ENCODE measurements at regions not wholly inside any gene's neighbourhood (a gene's known extent, or its start where the extent isn't known, plus 50 kb on each side); places are given as distances from the start of the nearest gene placed in this dataset.

DNA sequence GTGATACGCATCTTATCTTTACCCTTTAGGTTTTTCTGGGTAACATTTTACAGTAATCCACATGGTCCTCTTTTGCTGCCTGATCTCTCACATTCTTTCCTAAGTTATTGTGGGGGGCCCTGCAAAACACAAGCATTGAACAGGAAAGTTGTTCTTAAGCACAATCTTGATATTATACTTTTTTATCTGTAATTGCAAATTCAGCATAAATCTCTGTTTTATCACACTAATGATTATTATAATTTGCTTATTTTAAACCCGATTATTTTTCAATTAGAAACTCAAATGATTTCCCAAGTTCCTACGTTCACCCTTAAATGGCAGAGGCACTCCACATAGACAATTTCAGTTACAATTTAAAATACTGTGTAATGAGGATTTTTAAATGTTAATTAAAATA lies 386.0 kb upstream of the GYPC start (continued):
- TF ChIP-seq, protein P1, sequence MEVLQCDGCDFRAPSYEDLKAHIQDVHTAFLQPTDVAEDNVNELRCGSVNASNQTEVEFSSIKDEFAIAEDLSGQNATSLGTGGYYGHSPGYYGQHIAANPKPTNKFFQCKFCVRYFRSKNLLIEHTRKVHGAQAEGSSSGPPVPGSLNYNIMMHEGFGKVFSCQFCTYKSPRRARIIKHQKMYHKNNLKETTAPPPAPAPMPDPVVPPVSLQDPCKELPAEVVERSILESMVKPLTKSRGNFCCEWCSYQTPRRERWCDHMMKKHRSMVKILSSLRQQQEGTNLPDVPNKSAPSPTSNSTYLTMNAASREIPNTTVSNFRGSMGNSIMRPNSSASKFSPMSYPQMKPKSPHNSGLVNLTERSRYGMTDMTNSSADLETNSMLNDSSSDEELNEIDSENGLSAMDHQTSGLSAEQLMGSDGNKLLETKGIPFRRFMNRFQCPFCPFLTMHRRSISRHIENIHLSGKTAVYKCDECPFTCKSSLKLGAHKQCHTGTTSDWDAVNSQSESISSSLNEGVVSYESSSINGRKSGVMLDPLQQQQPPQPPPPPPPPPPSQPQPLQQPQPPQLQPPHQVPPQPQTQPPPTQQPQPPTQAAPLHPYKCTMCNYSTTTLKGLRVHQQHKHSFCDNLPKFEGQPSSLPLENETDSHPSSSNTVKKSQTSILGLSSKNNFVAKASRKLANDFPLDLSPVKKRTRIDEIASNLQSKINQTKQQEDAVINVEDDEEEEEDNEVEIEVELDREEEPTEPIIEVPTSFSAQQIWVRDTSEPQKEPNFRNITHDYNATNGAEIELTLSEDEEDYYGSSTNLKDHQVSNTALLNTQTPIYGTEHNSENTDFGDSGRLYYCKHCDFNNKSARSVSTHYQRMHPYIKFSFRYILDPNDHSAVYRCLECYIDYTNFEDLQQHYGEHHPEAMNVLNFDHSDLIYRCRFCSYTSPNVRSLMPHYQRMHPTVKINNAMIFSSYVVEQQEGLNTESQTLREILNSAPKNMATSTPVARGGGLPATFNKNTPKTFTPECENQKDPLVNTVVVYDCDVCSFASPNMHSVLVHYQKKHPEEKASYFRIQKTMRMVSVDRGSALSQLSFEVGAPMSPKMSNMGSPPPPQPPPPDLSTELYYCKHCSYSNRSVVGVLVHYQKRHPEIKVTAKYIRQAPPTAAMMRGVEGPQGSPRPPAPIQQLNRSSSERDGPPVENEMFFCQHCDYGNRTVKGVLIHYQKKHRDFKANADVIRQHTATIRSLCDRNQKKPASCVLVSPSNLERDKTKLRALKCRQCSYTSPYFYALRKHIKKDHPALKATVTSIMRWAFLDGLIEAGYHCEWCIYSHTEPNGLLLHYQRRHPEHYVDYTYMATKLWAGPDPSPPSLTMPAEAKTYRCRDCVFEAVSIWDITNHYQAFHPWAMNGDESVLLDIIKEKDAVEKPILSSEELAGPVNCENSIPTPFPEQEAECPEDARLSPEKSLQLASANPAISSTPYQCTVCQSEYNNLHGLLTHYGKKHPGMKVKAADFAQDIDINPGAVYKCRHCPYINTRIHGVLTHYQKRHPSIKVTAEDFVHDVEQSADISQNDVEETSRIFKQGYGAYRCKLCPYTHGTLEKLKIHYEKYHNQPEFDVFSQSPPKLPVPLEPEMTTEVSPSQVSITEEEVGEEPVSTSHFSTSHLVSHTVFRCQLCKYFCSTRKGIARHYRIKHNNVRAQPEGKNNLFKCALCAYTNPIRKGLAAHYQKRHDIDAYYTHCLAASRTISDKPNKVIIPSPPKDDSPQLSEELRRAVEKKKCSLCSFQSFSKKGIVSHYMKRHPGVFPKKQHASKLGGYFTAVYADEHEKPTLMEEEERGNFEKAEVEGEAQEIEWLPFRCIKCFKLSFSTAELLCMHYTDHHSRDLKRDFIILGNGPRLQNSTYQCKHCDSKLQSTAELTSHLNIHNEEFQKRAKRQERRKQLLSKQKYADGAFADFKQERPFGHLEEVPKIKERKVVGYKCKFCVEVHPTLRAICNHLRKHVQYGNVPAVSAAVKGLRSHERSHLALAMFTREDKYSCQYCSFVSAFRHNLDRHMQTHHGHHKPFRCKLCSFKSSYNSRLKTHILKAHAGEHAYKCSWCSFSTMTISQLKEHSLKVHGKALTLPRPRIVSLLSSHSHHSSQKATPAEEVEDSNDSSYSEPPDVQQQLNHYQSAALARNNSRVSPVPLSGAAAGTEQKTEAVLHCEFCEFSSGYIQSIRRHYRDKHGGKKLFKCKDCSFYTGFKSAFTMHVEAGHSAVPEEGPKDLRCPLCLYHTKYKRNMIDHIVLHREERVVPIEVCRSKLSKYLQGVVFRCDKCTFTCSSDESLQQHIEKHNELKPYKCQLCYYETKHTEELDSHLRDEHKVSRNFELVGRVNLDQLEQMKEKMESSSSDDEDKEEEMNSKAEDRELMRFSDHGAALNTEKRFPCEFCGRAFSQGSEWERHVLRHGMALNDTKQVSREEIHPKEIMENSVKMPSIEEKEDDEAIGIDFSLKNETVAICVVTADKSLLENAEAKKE (CRISPR knock-in tag; IDR thresholded peaks at IDR 0.05) = no peak
- TF ChIP-seq, protein P2, sequence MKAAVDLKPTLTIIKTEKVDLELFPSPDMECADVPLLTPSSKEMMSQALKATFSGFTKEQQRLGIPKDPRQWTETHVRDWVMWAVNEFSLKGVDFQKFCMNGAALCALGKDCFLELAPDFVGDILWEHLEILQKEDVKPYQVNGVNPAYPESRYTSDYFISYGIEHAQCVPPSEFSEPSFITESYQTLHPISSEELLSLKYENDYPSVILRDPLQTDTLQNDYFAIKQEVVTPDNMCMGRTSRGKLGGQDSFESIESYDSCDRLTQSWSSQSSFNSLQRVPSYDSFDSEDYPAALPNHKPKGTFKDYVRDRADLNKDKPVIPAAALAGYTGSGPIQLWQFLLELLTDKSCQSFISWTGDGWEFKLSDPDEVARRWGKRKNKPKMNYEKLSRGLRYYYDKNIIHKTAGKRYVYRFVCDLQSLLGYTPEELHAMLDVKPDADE (IDR thresholded peaks at IDR 0.05) = no peak

DNA sequence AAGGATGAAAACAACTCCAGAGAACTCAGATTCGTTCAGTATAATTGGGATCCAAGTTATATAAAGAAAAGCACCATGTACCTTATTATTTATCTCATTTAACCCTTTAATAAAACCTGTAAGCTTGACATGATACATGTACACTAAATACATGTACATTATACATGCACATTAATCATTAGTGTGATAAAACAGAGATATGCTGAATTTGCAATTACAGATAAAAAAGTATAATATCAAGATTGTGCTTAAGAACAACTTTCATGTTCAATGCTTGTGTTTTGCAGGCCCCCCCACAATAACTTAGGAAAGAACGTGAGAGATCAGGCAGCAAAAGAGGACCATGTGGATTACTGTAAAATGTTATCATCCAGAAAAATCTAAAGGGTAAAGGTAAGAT lies 385.4 kb upstream of the GYPC start:
- no peak overlapping the region for H3K27ac Mint-ChIP-seq
- Histone ChIP-seq H3F3A (replicated peaks; ENCODE audit: low read depth) (no peaks in the 10 kb centered on the region), H3K27ac (ENCODE audit: low read depth) (no peak overlapping the region), H3K27me3 (ENCODE audit: insufficient read depth) (no peaks in the 10 kb centered on the region), H2AFZ (no peak overlapping the region), H3K4me3 (no peak overlapping the region), H3K9me2 (ENCODE audit: insufficient read depth) (no peaks in the 10 kb centered on the region), H3K4me2 (no peak overlapping the region), H3K79me2 (replicated peaks; ENCODE audit: insufficient read depth) (no peaks in the 10 kb centered on the region), H4K20me1 (replicated peaks; ENCODE audit: insufficient read depth) (no peaks in the 10 kb centered on the region), H3K4me1 (ENCODE audit: insufficient read depth) (no peaks in the 10 kb centered on the region), H3K36me3 (ENCODE audit: insufficient read depth) (no peaks in the 10 kb centered on the region)
- TF ChIP-seq EZH2phosphoT487 (IDR thresholded peaks at IDR 0.05; ENCODE audit: unreplicated experiment) = no peak
- TF ChIP-seq, protein P3, sequence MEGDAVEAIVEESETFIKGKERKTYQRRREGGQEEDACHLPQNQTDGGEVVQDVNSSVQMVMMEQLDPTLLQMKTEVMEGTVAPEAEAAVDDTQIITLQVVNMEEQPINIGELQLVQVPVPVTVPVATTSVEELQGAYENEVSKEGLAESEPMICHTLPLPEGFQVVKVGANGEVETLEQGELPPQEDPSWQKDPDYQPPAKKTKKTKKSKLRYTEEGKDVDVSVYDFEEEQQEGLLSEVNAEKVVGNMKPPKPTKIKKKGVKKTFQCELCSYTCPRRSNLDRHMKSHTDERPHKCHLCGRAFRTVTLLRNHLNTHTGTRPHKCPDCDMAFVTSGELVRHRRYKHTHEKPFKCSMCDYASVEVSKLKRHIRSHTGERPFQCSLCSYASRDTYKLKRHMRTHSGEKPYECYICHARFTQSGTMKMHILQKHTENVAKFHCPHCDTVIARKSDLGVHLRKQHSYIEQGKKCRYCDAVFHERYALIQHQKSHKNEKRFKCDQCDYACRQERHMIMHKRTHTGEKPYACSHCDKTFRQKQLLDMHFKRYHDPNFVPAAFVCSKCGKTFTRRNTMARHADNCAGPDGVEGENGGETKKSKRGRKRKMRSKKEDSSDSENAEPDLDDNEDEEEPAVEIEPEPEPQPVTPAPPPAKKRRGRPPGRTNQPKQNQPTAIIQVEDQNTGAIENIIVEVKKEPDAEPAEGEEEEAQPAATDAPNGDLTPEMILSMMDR (conservative IDR thresholded peaks at IDR 0.05; ENCODE audit: low read depth in 2 of 2) = no peak
- TF ChIP-seq, protein P1 (CRISPR knock-in tag; IDR thresholded peaks at IDR 0.05) = no peak
- no peaks in the 10 kb centered on the region for H3K4me1 Mint-ChIP-seq
- H3K4me3 Mint-ChIP-seq = no peak overlapping the region
- peaks cover 2% of the 10 kb centered on the region for H3K27me3 Mint-ChIP-seq (ENCODE audit: insufficient read depth, low read depth, poor library complexity)
- H3K9me3 Mint-ChIP-seq = no peaks in the 10 kb centered on the region
- DNase-seq (ENCODE audit: low spot score) (no peak), ATAC-seq (no peak)
- H3K36me3 Mint-ChIP-seq (ENCODE audit: low read depth) = no peaks in the 10 kb centered on the region
